UCSD-AML1 (cell line): ENCODE measurements at regions not wholly inside any gene's neighbourhood (a gene's known extent, or its start where the extent isn't known, plus 50 kb on each side); places are given as distances from the start of the nearest gene placed in this dataset.
"Not testable (repeated sequence)": the region's sequence is repeated elsewhere in the genome, so short reads cannot be mapped to it uniquely, and the experiment has no call there.

ENCODE experiments used
- DNase-seq: peaks from one replicate; lab custom pipeline; 2025; ENCODE audit not compliant: unreplicated experiment; lab: John Stamatoyannopoulos, UW

- DNase-seq = peak; percentile 13
Measured at GRCh38 chr5:82719368-82719767, 357.8 kb downstream of the TMEM167A start.

DNA sequence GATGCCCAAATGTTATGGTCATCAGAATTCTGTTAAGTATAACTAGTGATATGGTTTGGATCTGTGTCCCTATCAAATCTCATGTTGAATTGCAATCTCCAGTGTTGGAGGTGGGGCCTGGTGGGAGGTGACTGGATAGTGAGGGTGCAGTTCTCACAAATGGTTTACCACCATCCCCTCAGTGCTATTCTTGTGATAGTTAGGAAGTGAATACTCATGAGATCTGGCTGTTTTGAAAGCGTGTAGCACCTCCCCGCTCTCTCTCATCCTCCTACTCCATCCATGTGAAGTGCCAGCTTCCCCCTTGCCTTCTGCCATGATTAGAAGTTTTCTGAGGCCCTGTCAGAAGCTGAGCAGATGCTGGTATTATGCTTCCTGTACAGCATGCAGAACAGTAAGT is 359.5 kb downstream of the TMEM167A start:
- no peak for DNase-seq

DNA sequence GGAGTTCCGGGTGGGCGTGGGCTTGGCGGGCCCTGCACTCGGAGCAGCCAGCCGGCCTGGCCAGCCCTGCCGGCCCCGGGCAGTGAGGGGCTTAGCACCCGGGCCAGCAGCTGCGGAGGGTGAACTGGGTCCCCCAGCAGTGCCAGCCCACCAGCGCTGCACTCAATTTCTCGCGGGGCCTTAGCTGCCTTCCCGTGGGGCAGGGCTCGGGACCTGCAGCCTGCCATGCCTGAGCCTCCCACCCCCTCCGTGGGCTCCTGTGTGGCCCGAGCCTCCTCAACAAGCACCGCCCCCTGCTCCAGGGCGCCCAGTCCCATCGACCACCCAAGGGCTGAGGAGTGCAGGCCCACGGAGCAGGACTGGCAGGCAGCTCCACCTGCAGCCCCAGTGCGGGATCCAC is 362.5 kb downstream of the TMEM167A start:
- DNase-seq = not testable (repeated sequence)

GRCh38 chr5:82713811-82714210 is 363.4 kb downstream of the TMEM167A start:
- DNase-seq = no peak

- no peak for DNase-seq
Measured at GRCh38 chr5:82707741-82708140, 369.5 kb downstream of the TMEM167A start.

DNA sequence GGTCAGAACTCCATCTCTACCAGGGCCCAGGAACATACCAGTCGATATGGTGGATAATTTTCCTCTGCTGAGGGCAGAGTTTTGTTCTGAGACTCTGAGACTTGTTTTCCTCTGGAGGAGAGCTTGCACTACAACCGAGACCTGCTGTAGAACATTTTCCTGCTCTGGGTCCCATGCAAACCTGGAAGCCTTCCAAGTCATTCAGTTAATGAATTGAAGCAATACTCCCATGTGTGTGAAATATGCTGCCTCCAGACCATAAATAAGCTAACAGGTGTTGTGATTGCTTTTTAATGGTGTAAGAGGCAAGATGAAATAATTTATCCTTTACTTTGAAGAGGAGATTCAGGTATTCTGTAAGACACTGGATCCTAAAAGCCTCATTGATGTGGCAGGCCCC is 372.8 kb downstream of the TMEM167A start:
- DNase-seq = no peak

- DNase-seq = no peak
Measured at GRCh38 chr5:82702046-82702445, 375.1 kb downstream of the TMEM167A start.

DNA sequence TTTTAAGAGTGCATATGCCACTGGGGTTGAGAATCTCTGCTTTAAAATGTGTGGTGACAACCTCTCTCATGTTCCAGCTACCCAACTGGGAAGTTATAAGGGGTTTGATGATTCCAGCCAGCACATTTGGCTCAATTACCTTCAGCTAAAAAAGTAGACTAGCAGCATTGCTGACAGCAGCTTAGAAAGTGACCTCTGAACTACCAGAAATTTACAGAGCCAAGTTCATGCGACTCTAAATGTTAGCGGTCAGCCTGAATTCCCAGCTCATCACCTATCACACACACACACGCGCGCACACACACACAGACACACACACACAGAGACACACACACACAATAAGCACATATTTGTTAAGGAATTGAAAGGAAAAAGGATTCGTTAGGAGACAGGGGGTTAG is 377.5 kb downstream of the TMEM167A start:
- no peak for DNase-seq

DNA sequence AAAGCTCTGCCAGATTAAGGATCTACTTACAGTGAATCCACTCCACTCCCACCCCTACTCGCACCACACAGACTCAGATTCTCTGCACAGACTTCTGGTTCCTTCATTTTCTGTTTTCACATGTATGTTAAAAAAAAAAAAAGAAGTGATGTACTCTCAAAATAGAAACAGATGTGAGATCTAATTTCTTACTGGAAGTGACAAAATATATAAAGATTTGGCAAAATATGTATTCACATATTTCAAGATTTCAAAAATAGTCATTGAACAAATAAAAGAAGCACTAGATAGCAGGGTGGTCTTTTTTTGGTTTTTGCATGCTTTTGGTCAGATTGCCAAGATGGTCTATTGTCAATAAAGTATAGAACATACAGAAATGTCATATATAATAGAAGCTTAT is 379.2 kb downstream of the TMEM167A start:
- DNase-seq = no peak

GRCh38 chr5:82694711-82695285 is 382.4 kb downstream of the TMEM167A start:
- no peak for DNase-seq

- no peak for DNase-seq
Measured at GRCh38 chr5:82692826-82693225, 384.4 kb downstream of the TMEM167A start.

DNA sequence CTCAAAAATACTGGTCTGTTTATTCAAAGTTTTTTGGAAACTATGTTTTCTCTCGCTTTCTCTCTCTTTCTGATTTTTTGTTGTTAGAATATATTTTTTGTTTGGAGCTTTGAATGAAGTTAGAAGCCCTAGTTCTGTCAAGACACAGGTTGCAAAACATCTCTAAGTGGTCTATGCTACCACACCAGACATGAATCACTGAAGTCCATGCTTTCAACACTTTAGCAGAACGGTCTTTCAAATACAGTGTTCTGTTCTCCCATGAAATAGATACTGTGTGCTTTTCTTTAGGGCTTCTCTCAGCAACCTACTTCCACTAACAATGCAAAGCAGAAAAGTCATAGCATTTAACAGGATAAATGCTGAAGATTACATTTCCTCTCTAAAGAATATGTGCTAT is 392.5 kb downstream of the TMEM167A start:
- DNase-seq = no peak

- no peak for DNase-seq
Measured at GRCh38 chr5:82684165-82684564, 393.0 kb downstream of the TMEM167A start.

DNA sequence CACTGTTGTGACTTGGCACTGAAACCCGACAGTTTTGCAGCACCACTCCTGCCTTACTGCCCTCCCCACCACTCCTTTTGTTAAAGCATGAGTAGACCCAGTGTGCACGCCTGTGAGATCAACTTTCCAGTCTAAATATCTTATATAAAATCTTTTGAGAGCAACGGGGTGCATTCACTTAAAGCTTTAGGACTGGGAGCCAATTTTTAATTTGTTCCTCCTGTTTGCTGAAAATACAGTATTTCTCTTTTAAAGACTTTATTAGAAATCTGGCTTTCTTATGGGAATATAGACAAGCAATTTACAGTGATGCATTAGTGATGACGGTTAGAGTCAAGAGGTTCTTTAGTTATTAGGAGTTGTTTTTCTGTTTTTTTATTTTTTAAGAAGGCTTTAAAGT is 397.5 kb downstream of the TMEM167A start:
- DNase-seq = no peak

GRCh38 chr5:82676661-82677060 is 398.5 kb upstream of the RPS23 start:
- DNase-seq = no peak

- DNase-seq = no peak
Measured at GRCh38 chr5:82674671-82675070, 396.5 kb upstream of the RPS23 start.

DNA sequence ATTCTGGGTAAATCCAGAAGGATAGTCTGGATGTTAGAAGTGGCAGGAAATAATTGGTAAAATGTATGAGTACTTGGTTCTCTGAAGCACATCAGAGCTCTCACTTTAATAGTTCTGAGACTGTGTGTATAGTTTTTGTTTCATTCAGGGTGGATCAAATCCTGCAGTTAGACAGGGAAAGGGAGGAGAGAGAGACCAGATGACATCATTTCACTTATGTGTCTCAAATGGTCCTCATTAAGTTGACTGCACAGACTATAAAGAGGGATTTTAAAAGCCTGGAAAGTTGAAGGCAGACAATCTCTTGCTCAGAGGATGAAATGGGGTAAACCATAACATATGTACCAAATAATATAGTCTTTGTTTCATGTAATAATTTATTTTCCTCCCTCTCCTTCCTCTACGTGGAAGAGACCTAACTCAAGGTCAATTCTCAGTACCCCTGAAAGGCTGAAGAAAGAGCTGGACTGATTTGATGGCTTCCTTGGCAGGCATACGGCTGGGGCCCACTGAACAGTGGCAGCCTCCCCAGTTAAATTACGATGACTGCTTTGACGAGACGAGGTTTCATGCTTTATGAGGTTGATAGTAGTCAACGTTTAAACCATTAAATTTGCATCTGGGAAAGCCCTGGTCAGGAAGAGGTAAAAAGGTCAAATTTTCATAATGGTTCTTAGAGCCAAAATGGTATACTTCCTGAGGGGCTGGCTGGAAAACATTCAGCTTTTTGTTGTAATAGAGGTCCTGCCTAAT is 395.1 kb upstream of the RPS23 start:
- no peak for DNase-seq

- DNase-seq = no peak
Measured at GRCh38 chr5:82670692-82671091, 392.5 kb upstream of the RPS23 start.

DNA sequence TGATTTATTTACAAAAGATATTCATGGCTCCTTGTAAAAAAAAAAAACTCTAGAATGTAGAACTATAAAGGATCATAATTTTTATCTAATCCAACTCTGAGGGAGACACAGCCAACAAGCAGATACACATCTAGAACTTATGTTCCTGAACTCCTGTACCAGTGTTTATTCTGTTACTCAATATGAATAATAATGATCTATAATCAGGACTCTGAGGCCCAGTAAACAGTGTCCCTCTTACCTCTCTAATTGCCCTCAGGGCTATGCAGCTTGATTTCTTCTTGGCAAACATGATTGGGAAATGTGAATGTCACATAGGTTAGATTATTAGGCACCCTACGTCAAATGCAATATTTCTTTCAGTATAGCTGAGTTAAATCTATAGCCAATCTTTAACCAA is 391.6 kb upstream of the RPS23 start:
- DNase-seq = no peak

DNA sequence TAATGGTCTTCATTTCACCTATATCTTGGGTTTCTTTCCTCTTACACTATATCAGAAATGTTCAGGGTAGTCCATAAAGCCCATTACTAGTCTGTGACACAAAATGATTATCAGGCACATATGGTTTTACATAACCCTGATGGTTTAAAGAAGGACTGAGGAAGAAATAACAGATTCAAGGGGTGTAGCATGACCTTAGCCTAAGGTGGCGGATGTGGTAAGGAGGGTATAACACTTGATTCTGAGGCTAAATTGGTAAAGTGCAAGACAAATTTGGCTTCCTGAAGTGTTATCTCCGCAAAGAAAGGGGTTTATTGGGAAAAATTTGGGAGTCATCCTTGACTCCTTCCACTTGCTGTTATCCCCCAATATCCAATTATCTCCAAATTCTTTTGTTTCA is 388.2 kb upstream of the RPS23 start:
- no peak for DNase-seq

DNA sequence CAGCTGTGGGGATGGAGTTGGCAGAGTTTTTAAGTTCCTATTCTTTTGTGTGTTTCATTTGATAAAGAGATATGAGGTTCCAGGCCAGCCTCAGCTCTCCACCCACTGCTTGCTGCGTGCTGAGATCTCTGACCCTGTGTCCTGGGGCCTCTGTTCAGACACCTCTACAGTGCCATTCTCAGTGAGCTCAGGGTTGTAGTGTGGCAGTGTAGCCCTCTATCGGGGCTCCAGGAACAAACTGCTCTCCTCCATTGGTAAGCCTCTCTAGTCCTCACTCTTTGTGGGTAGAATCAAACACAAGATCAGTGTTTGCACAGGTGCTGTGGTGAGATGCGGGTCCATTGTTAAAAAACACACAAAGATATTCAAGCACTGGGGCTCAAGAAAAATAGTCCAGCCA is 386.6 kb upstream of the RPS23 start:
- DNase-seq = no peak

DNA sequence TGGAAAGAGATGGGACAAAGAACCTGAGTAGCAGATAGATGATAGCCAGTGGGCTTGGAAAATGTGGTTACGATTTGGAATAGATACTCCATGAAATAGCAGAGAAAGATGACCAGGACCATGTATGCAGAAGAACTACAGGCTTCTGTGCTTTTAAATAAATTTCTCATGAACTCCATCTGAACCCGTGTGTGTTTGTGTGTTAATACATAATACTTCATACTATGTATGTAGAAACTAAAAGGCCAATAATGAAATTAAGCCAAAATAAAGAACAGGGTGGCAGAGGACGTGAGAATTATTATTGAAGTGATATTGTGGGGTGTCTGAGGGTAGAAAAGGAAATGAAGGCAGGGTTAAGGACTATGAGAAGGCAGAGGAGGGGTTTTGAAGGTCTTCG is 385.1 kb upstream of the RPS23 start:
- no peak for DNase-seq

DNA sequence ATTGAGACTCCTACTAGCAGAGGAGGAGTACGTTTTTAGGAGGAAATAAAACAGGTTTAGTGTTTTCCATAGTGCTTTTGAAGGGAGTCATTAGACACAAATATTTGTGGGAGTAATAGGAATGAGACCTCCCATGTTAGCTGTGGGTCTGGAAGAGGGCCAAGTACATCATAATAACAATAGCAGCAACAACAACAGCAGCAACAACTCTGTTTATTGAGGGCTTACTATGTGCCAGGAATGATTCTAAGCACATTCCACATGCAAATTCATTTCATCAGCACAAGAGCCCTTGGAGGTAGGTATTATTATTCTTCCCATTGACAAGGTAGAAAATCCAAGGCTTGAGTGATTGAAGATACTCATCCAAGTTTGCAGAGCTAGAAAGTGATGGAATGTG is 384.2 kb upstream of the RPS23 start:
- DNase-seq = no peak
